ENCODE measurements at regions not wholly inside any gene's neighbourhood (a gene's known extent, or its start where the extent isn't known, plus 50 kb on each side); places are given as distances from the start of the nearest gene placed in this dataset.

GRCh38 chr21:35367553-35367952 lies 318.5 kb upstream of the RUNX1 start:
- Mint-ChIP-seq H3K9me3 (peaks cover 2% of the 10 kb centered on the region), H3K27ac (no peak overlapping the region), H3K4me1 (no peaks in the 10 kb centered on the region), H3K27me3 (no peaks in the 10 kb centered on the region), H3K36me3 (no peaks in the 10 kb centered on the region), H3K4me3 (no peak overlapping the region)
- no peak for ATAC-seq (ENCODE audit: low read depth)
- POLR2A ChIA-PET = no interaction called here
- DNase-seq = no peak

- Mint-ChIP-seq H3K9me3 (peaks cover 2% of the 10 kb centered on the region), H3K27ac (no peak overlapping the region), H3K4me3 (no peak overlapping the region), H3K36me3 (no peaks in the 10 kb centered on the region), H3K27me3 (no peaks in the 10 kb centered on the region), H3K4me1 (no peaks in the 10 kb centered on the region)
- POLR2A ChIA-PET = no interaction called here
- DNase-seq (no peak), ATAC-seq (ENCODE audit: low read depth) (no peak)
Observed at GRCh38 chr21:35366394-35367080, 317.4 kb upstream of the RUNX1 start.

- H3K27ac Mint-ChIP-seq = no peak overlapping the region
- no peak for DNase-seq
- ATAC-seq (ENCODE audit: low read depth) = no peak
- H3K4me1 Mint-ChIP-seq = no peaks in the 10 kb centered on the region
- no peak overlapping the region for H3K4me3 Mint-ChIP-seq
- POLR2A ChIA-PET = no interaction called here
- H3K36me3 Mint-ChIP-seq = no peaks in the 10 kb centered on the region
- no peaks in the 10 kb centered on the region for H3K27me3 Mint-ChIP-seq
- peaks cover 2% of the 10 kb centered on the region for H3K9me3 Mint-ChIP-seq
Observed at GRCh38 chr21:35363458-35363857, 314.4 kb upstream of the RUNX1 start.

- no peaks in the 10 kb centered on the region for H3K27me3 Mint-ChIP-seq
Observed at GRCh38 chr21:35361988-35362387, 312.9 kb upstream of the RUNX1 start.

GRCh38 chr21:35360870-35361570 lies 311.9 kb upstream of the RUNX1 start:
- POLR2A ChIA-PET = no interaction called here
- H3K27ac Mint-ChIP-seq = no peak overlapping the region
- H3K36me3 Mint-ChIP-seq = no peaks in the 10 kb centered on the region
- no peaks in the 10 kb centered on the region for H3K4me1 Mint-ChIP-seq
- ATAC-seq (ENCODE audit: low read depth) = no peak
- no peak overlapping the region for H3K4me3 Mint-ChIP-seq
- H3K27me3 Mint-ChIP-seq = no peaks in the 10 kb centered on the region
- no peak for DNase-seq
- H3K9me3 Mint-ChIP-seq = peaks cover 2% of the 10 kb centered on the region

More at GRCh38 chr21:35361988-35362387, 312.9 kb upstream of the RUNX1 start:
- no peak for ATAC-seq (ENCODE audit: low read depth)
- H3K9me3 Mint-ChIP-seq = peaks cover 2% of the 10 kb centered on the region
- no peak overlapping the region for H3K4me3 Mint-ChIP-seq
- H3K36me3 Mint-ChIP-seq = no peaks in the 10 kb centered on the region
- DNase-seq = no peak
- H3K4me1 Mint-ChIP-seq = no peaks in the 10 kb centered on the region
- no peak overlapping the region for H3K27ac Mint-ChIP-seq
- POLR2A ChIA-PET = no interaction called here

GRCh38 chr21:35359076-35359475 lies 310.0 kb upstream of the RUNX1 start:
- H3K4me1 Mint-ChIP-seq = no peaks in the 10 kb centered on the region

GRCh38 chr21:35358008-35358407 lies 308.9 kb upstream of the RUNX1 start:
- H3K4me3 Mint-ChIP-seq = no peak overlapping the region
- no peaks in the 10 kb centered on the region for H3K4me1 Mint-ChIP-seq
- no peak for ATAC-seq (ENCODE audit: low read depth)
- H3K27ac Mint-ChIP-seq = no peak overlapping the region
- peaks cover 2% of the 10 kb centered on the region for H3K9me3 Mint-ChIP-seq
- POLR2A ChIA-PET = no interaction called here
- no peak for DNase-seq
- no peaks in the 10 kb centered on the region for H3K36me3 Mint-ChIP-seq
- peaks cover 2% of the 10 kb centered on the region for H3K27me3 Mint-ChIP-seq

More at GRCh38 chr21:35359076-35359475, 310.0 kb upstream of the RUNX1 start:
- Mint-ChIP-seq H3K27ac (no peak overlapping the region), H3K36me3 (no peaks in the 10 kb centered on the region), H3K27me3 (no peaks in the 10 kb centered on the region), H3K4me3 (no peak overlapping the region), H3K9me3 (peaks cover 3% of the 10 kb centered on the region)
- DNase-seq (no peak), ATAC-seq (ENCODE audit: low read depth) (no peak)
- POLR2A ChIA-PET = no interaction called here

GRCh38 chr21:35357041-35357780 lies 308.1 kb upstream of the RUNX1 start:
- Mint-ChIP-seq H3K4me1 (no peaks in the 10 kb centered on the region), H3K27ac (no peak overlapping the region), H3K9me3 (peaks cover 4% of the 10 kb centered on the region), H3K36me3 (no peaks in the 10 kb centered on the region), H3K27me3 (peaks cover 2% of the 10 kb centered on the region), H3K4me3 (no peak overlapping the region)
- no peak for DNase-seq
- ATAC-seq (ENCODE audit: low read depth) = no peak
- POLR2A ChIA-PET = no interaction called here

GRCh38 chr21:35354078-35354477 lies 305.0 kb upstream of the RUNX1 start:
- Mint-ChIP-seq H3K4me1 (no peaks in the 10 kb centered on the region), H3K9me3 (peaks cover 4% of the 10 kb centered on the region), H3K4me3 (no peak overlapping the region), H3K27me3 (peaks cover 4% of the 10 kb centered on the region), H3K36me3 (no peaks in the 10 kb centered on the region), H3K27ac (no peak overlapping the region)
- ATAC-seq (ENCODE audit: low read depth) (no peak), DNase-seq (no peak)
- POLR2A ChIA-PET = no interaction called here

- DNase-seq (no peak), ATAC-seq (ENCODE audit: low read depth) (no peak)
- peaks cover 4% of the 10 kb centered on the region for H3K9me3 Mint-ChIP-seq
- H3K4me1 Mint-ChIP-seq = no peaks in the 10 kb centered on the region
- H3K36me3 Mint-ChIP-seq = no peaks in the 10 kb centered on the region
- POLR2A ChIA-PET = no interaction called here
- H3K4me3 Mint-ChIP-seq = no peak overlapping the region
- no peak overlapping the region for H3K27ac Mint-ChIP-seq
- peaks cover 4% of the 10 kb centered on the region for H3K27me3 Mint-ChIP-seq
Observed at GRCh38 chr21:35352793-35353192, 303.7 kb upstream of the RUNX1 start.

- no peaks in the 10 kb centered on the region for H3K36me3 Mint-ChIP-seq
- ATAC-seq (ENCODE audit: low read depth) (no peak), DNase-seq (no peak)
- POLR2A ChIA-PET = no interaction called here
- H3K9me3 Mint-ChIP-seq = peaks cover 4% of the 10 kb centered on the region
- H3K4me3 Mint-ChIP-seq = no peak overlapping the region
- no peak overlapping the region for H3K27ac Mint-ChIP-seq
- no peaks in the 10 kb centered on the region for H3K4me1 Mint-ChIP-seq
- peaks cover 6% of the 10 kb centered on the region for H3K27me3 Mint-ChIP-seq
Observed at GRCh38 chr21:35352066-35352770, 303.1 kb upstream of the RUNX1 start.

- H3K36me3 Mint-ChIP-seq = no peaks in the 10 kb centered on the region
- POLR2A ChIA-PET = no interaction called here
- no peak overlapping the region for H3K4me3 Mint-ChIP-seq
- ATAC-seq (ENCODE audit: low read depth) (no peak), DNase-seq (no peak)
- peaks cover 2% of the 10 kb centered on the region for H3K4me1 Mint-ChIP-seq
- H3K27ac Mint-ChIP-seq = no peak overlapping the region
- peaks cover 4% of the 10 kb centered on the region for H3K9me3 Mint-ChIP-seq
- peaks cover 8% of the 10 kb centered on the region for H3K27me3 Mint-ChIP-seq
Observed at GRCh38 chr21:35351434-35351833, 302.3 kb upstream of the RUNX1 start.

- ATAC-seq (ENCODE audit: low read depth) (no peak), DNase-seq (no peak)
- H3K27ac Mint-ChIP-seq = no peak overlapping the region
- POLR2A ChIA-PET = no interaction called here
- peaks cover 2% of the 10 kb centered on the region for H3K4me1 Mint-ChIP-seq
- H3K9me3 Mint-ChIP-seq = peaks cover 4% of the 10 kb centered on the region
- no peaks in the 10 kb centered on the region for H3K36me3 Mint-ChIP-seq
- H3K4me3 Mint-ChIP-seq = no peak overlapping the region
- H3K27me3 Mint-ChIP-seq = peaks cover 8% of the 10 kb centered on the region
Observed at GRCh38 chr21:35350965-35351364, 301.9 kb upstream of the RUNX1 start.
